CD8-positive, alpha-beta memory T cell (primary cell): ENCODE measurements at regions not wholly inside any gene's neighbourhood (a gene's known extent, or its start where the extent isn't known, plus 50 kb on each side); places are given as distances from the start of the nearest gene placed in this dataset.

Experiments used
- CTCF ChIA-PET: fragments of 350-600 bp; sonication (Branson Sonifier 250); formaldehyde crosslinking; loops from one replicate; lab custom pipeline; 2021; ENCODE audit warnings: antibody characterized with exemption; lab: Charles Lee
- POLR2A ChIA-PET: fragments of 350-600 bp; sonication (Branson Sonifier 250); formaldehyde crosslinking; loops from one replicate; lab custom pipeline; 2021; ENCODE audit warnings: antibody characterized with exemption; lab: Charles Lee
- DNase-seq, 5 donors: peaks; one replicate each; pipeline versions ENCODE4 v3.0.0 to v3.0.0-alpha.2; 2020 to 2022; ENCODE audit warnings: mixed read lengths in 1 of 5
- H3K27ac ChIP-seq: one replicate; pipeline ENCODE4 v1.7.0; 2013; ENCODE audit warnings: low read depth, mild to moderate bottlenecking, low read length, moderate library complexity
- H3K27me3 ChIP-seq: 2 replicates; pipeline ENCODE4 v1.7.0; 2013; ENCODE audit warnings: low read length, mild to moderate bottlenecking; ENCODE audit not compliant: insufficient read depth, poor library complexity, severe bottlenecking
- H3K36me3 ChIP-seq: 2 replicates; pipeline ENCODE4 v1.7.0; 2013; ENCODE audit warnings: mild to moderate bottlenecking, low read length, moderate library complexity; ENCODE audit not compliant: insufficient read depth
- H3K4me1 ChIP-seq: 2 replicates; pipeline ENCODE4 v1.7.0; 2013; ENCODE audit warnings: mild to moderate bottlenecking, low read length, moderate library complexity; ENCODE audit not compliant: insufficient read depth
- H3K4me3 ChIP-seq: 2 replicates; pipeline ENCODE4 v1.7.0; 2013; ENCODE audit warnings: mild to moderate bottlenecking, low read length
- H3K9me3 ChIP-seq: 2 replicates; pipeline ENCODE4 v1.7.0; 2013; ENCODE audit warnings: mild to moderate bottlenecking, low read length
- H3K27ac Mint-ChIP-seq, 8 donors: one replicate each; pipeline ENCODE4 v1.8.0; 2020 to 2021; ENCODE audit warnings: mixed read lengths in 8 of 8, mild to moderate bottlenecking in 6 of 8, inconsistent platforms in 3 of 8, moderate library complexity in 3 of 8
- H3K27me3 Mint-ChIP-seq, 2 donors: one replicate each; pipeline ENCODE4 v1.8.0; 2020 to 2021; ENCODE audit warnings: mixed read lengths in 2 of 2, mild to moderate bottlenecking in 1 of 2, moderate library complexity in 1 of 2
- H3K36me3 Mint-ChIP-seq, 3 donors: one replicate each; pipeline ENCODE4 v1.8.0; 2020 to 2021; ENCODE audit warnings: mixed read lengths in 3 of 3, inconsistent platforms in 1 of 3, mild to moderate bottlenecking in 1 of 3
- H3K4me1 Mint-ChIP-seq, 3 donors: one replicate each; pipeline ENCODE4 v1.8.0; 2020 to 2021; ENCODE audit warnings: mixed read lengths in 3 of 3, inconsistent platforms in 1 of 3, mild to moderate bottlenecking in 1 of 3
- H3K4me3 Mint-ChIP-seq, 7 donors: one replicate each; pipeline ENCODE4 v1.8.0; 2020 to 2021; ENCODE audit warnings: mixed read lengths in 7 of 7, mild to moderate bottlenecking in 6 of 7, moderate library complexity in 4 of 7, inconsistent platforms in 2 of 7
- H3K9me3 Mint-ChIP-seq, 5 donors: one replicate each; pipeline ENCODE4 v1.8.0; 2020 to 2022; ENCODE audit warnings: mixed read lengths in 5 of 5, mild to moderate bottlenecking in 3 of 5, moderate library complexity in 2 of 5, inconsistent platforms in 1 of 5

- H3K27ac Mint-ChIP-seq: no peak overlapping the region
- H3K27ac ChIP-seq: no peak overlapping the region
- DNase-seq: no peak
- ChIA-PET POLR2A (no interaction called here), CTCF (no interaction called here)
- no peaks in the 10 kb centered on the region for H3K4me1 ChIP-seq
- no peaks in the 10 kb centered on the region for H3K36me3 Mint-ChIP-seq
- peaks cover 3 to 12% (median 4%) of the 10 kb centered on the region in 5 donors for H3K9me3 Mint-ChIP-seq
- no peaks in the 10 kb centered on the region for H3K9me3 ChIP-seq
- H3K4me3 Mint-ChIP-seq: no peak overlapping the region
- no peaks in the 10 kb centered on the region for H3K27me3 Mint-ChIP-seq
- H3K27me3 ChIP-seq: no peaks in the 10 kb centered on the region
- no peaks in the 10 kb centered on the region for H3K36me3 ChIP-seq
- no peak overlapping the region for H3K4me3 ChIP-seq
- no peaks in the 10 kb centered on the region for H3K4me1 Mint-ChIP-seq
Observed at GRCh38 chr14:43855556-43855955, 651.5 kb downstream of the FSCB start.

- Histone ChIP-seq H3K9me3 (no peaks in the 10 kb centered on the region), H3K27ac (no peak overlapping the region), H3K36me3 (no peaks in the 10 kb centered on the region), H3K4me3 (no peak overlapping the region), H3K27me3 (no peaks in the 10 kb centered on the region), H3K4me1 (no peaks in the 10 kb centered on the region)
- no peak overlapping the region for H3K27ac Mint-ChIP-seq
- ChIA-PET CTCF (no interaction called here), POLR2A (no interaction called here)
- H3K4me1 Mint-ChIP-seq: no peaks in the 10 kb centered on the region
- no peaks in the 10 kb centered on the region for H3K27me3 Mint-ChIP-seq
- peaks cover 4 to 19% (median 5%) of the 10 kb centered on the region in 5 donors for H3K9me3 Mint-ChIP-seq
- H3K4me3 Mint-ChIP-seq: no peak overlapping the region
- no peaks in the 10 kb centered on the region for H3K36me3 Mint-ChIP-seq
- no peak for DNase-seq
Observed at GRCh38 chr14:43853541-43853940, 653.5 kb downstream of the FSCB start.

DNA sequence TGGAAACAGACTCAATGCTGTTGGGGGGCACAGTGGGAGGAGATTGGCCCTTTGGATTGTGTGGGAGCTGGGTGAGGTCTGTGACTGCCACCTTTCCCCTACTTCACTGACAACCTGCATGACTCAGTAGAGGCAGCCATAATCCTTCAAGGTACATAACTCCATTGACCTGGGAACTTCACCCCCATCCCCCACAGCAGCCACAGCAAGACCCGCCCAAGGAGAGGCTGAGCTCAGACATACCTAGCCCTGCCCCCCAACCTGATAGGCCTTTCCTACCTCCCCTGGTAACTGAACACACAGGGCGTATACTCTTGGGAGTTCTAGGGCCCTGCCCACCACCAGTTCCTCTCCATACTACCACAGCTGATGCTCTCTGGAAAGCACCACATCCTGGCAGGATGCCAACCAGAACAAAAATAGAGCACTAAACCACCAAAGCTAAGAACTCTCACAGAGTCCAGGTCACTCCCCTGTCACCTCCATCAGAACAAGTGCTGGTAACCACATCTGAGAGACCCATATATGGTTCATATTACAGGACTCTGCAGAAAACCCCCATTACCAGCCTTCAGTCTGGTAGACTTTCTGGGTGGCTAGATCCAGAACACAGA is 703.9 kb downstream of the FSCB start:
- Mint-ChIP-seq H3K4me3 (no peak overlapping the region), H3K4me1 (no peaks in the 10 kb centered on the region), H3K27ac (no peak overlapping the region), H3K9me3 (peaks cover 16 to 41% (median 19%) of the 10 kb centered on the region in 5 donors), H3K36me3 (no peaks in the 10 kb centered on the region), H3K27me3 (no peaks in the 10 kb centered on the region)
- no peak overlapping the region for H3K4me3 ChIP-seq
- H3K9me3 ChIP-seq: no peaks in the 10 kb centered on the region
- H3K36me3 ChIP-seq: no peaks in the 10 kb centered on the region
- POLR2A ChIA-PET: no interaction called here
- CTCF ChIA-PET: no interaction called here
- DNase-seq: no peak
- no peaks in the 10 kb centered on the region for H3K4me1 ChIP-seq
- no peak overlapping the region for H3K27ac ChIP-seq
- H3K27me3 ChIP-seq: no peaks in the 10 kb centered on the region

DNA sequence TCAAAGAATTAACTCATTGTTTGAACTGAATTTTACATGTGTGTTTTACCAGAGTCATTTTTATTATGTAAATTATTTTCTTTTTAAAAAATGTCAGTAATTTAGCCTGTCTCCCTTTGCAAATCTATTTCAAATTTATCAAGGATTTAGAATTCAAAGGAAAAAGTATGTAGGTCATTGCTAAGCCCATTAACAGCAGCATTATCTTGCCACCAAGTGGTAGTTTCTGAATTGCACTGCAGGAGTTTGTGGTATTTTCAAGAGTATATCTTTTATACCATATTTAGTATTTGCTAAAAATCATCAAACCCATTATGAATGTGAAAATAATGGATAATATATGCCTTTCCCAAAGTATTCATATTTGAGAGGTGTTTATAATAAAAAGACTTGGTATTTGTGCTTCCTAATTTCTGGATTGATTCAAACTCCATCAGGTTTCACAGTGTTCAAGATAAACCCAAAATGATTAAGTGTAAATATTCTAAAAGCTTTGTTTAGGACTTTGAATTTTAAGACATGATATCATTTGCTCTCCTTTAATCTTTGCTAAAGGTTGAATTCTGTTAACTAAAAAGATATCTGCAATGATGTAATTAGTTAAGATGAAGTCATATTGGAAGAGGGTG is 711.4 kb downstream of the FSCB start:
- Mint-ChIP-seq H3K27me3 (no peaks in the 10 kb centered on the region), H3K27ac (no peak overlapping the region), H3K4me3 (no peak overlapping the region), H3K4me1 (no peaks in the 10 kb centered on the region), H3K36me3 (no peaks in the 10 kb centered on the region), H3K9me3 (peaks cover 2 to 28% (median 11%) of the 10 kb centered on the region in 5 donors)
- Histone ChIP-seq H3K27ac (no peak overlapping the region), H3K4me1 (no peaks in the 10 kb centered on the region), H3K9me3 (no peaks in the 10 kb centered on the region), H3K27me3 (no peaks in the 10 kb centered on the region), H3K36me3 (no peaks in the 10 kb centered on the region), H3K4me3 (no peak overlapping the region)
- POLR2A ChIA-PET: no interaction called here
- no peak for DNase-seq
- CTCF ChIA-PET: no interaction called here

- H3K36me3 Mint-ChIP-seq: no peaks in the 10 kb centered on the region
- H3K27ac Mint-ChIP-seq: no peak overlapping the region
- H3K9me3 ChIP-seq: no peaks in the 10 kb centered on the region
- DNase-seq: no peak
- H3K4me3 ChIP-seq: no peak overlapping the region
- H3K4me1 Mint-ChIP-seq: no peaks in the 10 kb centered on the region
- no peak overlapping the region for H3K27ac ChIP-seq
- ChIA-PET CTCF (no interaction called here), POLR2A (no interaction called here)
- H3K27me3 ChIP-seq: no peaks in the 10 kb centered on the region
- H3K27me3 Mint-ChIP-seq: no peaks in the 10 kb centered on the region
- no peaks in the 10 kb centered on the region for H3K4me1 ChIP-seq
- no peaks in the 10 kb centered on the region for H3K36me3 ChIP-seq
- H3K4me3 Mint-ChIP-seq: no peak overlapping the region
- H3K9me3 Mint-ChIP-seq: peaks cover 2 to 27% (median 11%) of the 10 kb centered on the region in 5 donors
Observed at GRCh38 chr14:43793579-43793978, 713.5 kb downstream of the FSCB start.

GRCh38 chr14:43792980-43793379 is 714.1 kb downstream of the FSCB start:
- H3K9me3 ChIP-seq: no peaks in the 10 kb centered on the region
- no peaks in the 10 kb centered on the region for H3K4me1 ChIP-seq
- CTCF ChIA-PET: no interaction called here

GRCh38 chr14:43790681-43791080 is 716.4 kb downstream of the FSCB start:
- H3K27ac Mint-ChIP-seq: no peak overlapping the region

More at GRCh38 chr14:43792980-43793379, 714.1 kb downstream of the FSCB start:
- H3K4me1 Mint-ChIP-seq: no peaks in the 10 kb centered on the region
- H3K27me3 Mint-ChIP-seq: no peaks in the 10 kb centered on the region
- Histone ChIP-seq H3K36me3 (no peaks in the 10 kb centered on the region), H3K27me3 (no peaks in the 10 kb centered on the region), H3K27ac (no peak overlapping the region), H3K4me3 (no peak overlapping the region)
- no peak for DNase-seq
- H3K36me3 Mint-ChIP-seq: no peaks in the 10 kb centered on the region
- H3K4me3 Mint-ChIP-seq: no peak overlapping the region
- no peak overlapping the region for H3K27ac Mint-ChIP-seq
- POLR2A ChIA-PET: no interaction called here
- peaks cover 2 to 27% (median 11%) of the 10 kb centered on the region in 5 donors for H3K9me3 Mint-ChIP-seq

GRCh38 chr14:43789458-43789857 is 717.6 kb downstream of the FSCB start:
- H3K36me3 ChIP-seq: no peaks in the 10 kb centered on the region
- H3K27me3 ChIP-seq: no peaks in the 10 kb centered on the region
- no peak overlapping the region for H3K27ac ChIP-seq
- CTCF ChIA-PET: no interaction called here
- Mint-ChIP-seq H3K4me3 (no peak overlapping the region), H3K9me3 (peaks cover 0 to 19% (median 5%) of the 10 kb centered on the region in 5 donors), H3K27ac (no peak overlapping the region), H3K36me3 (no peaks in the 10 kb centered on the region), H3K27me3 (no peaks in the 10 kb centered on the region), H3K4me1 (no peaks in the 10 kb centered on the region)
- H3K4me3 ChIP-seq: no peak overlapping the region
- no peaks in the 10 kb centered on the region for H3K4me1 ChIP-seq
- H3K9me3 ChIP-seq: no peaks in the 10 kb centered on the region
- DNase-seq: no peak
- POLR2A ChIA-PET: no interaction called here

More at GRCh38 chr14:43790681-43791080, 716.4 kb downstream of the FSCB start:
- no peaks in the 10 kb centered on the region for H3K4me1 ChIP-seq
- no peaks in the 10 kb centered on the region for H3K27me3 Mint-ChIP-seq
- peaks cover 0 to 23% (median 5%) of the 10 kb centered on the region in 5 donors for H3K9me3 Mint-ChIP-seq
- H3K36me3 ChIP-seq: no peaks in the 10 kb centered on the region
- CTCF ChIA-PET: no interaction called here
- POLR2A ChIA-PET: no interaction called here
- H3K36me3 Mint-ChIP-seq: no peaks in the 10 kb centered on the region
- no peaks in the 10 kb centered on the region for H3K27me3 ChIP-seq
- no peak overlapping the region for H3K27ac ChIP-seq
- DNase-seq: no peak
- H3K9me3 ChIP-seq: no peaks in the 10 kb centered on the region
- H3K4me1 Mint-ChIP-seq: no peaks in the 10 kb centered on the region
- no peak overlapping the region for H3K4me3 Mint-ChIP-seq
- no peak overlapping the region for H3K4me3 ChIP-seq
